GM10266 (cell line): ENCODE measurements at regions not wholly inside any gene's neighbourhood (a gene's known extent, or its start where the extent isn't known, plus 50 kb on each side); places are given as distances from the start of the nearest gene placed in this dataset.
"Not testable (repeated sequence)": the region's sequence is repeated elsewhere in the genome, so short reads cannot be mapped to it uniquely, and the experiment has no call there.

Experiments used
- DNase-seq: peaks from one replicate; pipeline ENCODE4 v3.0.0; 2012; ENCODE audit errors: extremely low spot score
- TF ChIP-seq, protein P1 (sequence below): IDR thresholded peaks from 2 replicates; pipeline ENCODE4 v1.5.1; 2012; ENCODE audit warnings: mild to moderate bottlenecking, low read depth; ENCODE audit not compliant: control insufficient read depth, insufficient read depth; ENCODE audit errors: missing control alignments

DNA sequence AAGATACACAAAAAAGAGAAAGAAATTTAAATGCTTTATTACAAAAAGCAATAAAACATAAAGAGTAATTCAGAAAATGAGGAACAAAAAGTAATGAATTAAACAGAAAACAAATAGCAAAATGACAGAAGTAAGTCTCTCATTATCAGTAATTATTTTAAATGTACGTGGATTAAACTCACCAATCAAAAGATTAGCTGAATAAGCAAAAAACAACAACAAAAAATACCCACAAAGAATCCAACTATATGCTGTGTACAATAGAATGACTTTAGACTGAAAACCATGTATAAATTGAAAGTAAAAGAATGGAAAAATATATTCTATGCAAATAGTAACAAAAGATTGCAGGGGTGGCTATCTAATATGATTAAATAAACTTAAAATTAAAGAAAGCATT lies 1006.8 kb downstream of the SLC16A7 start:
- TF ChIP-seq, protein P1, sequence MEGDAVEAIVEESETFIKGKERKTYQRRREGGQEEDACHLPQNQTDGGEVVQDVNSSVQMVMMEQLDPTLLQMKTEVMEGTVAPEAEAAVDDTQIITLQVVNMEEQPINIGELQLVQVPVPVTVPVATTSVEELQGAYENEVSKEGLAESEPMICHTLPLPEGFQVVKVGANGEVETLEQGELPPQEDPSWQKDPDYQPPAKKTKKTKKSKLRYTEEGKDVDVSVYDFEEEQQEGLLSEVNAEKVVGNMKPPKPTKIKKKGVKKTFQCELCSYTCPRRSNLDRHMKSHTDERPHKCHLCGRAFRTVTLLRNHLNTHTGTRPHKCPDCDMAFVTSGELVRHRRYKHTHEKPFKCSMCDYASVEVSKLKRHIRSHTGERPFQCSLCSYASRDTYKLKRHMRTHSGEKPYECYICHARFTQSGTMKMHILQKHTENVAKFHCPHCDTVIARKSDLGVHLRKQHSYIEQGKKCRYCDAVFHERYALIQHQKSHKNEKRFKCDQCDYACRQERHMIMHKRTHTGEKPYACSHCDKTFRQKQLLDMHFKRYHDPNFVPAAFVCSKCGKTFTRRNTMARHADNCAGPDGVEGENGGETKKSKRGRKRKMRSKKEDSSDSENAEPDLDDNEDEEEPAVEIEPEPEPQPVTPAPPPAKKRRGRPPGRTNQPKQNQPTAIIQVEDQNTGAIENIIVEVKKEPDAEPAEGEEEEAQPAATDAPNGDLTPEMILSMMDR = no peak
- no peak for DNase-seq

DNA sequence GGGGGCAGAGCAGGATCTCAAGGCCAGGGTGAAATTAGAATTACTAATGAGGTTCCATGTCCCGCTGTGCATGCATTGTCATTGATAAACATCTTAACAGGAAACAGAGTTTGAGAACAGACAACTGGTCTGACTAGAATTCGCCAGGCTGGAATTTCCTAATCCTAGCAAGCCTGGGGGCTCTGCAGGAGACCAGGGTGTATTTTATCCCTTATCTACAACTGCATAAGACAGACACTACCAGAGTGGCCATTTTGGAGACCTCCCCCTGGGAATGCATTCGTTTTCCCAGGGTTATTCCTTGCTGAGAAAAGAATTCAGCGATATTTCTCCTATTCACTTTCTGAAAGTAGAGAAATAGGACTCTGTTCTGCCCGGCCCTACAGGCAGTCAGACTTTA lies 1007.6 kb downstream of the SLC16A7 start:
- DNase-seq = not testable (repeated sequence)

DNA sequence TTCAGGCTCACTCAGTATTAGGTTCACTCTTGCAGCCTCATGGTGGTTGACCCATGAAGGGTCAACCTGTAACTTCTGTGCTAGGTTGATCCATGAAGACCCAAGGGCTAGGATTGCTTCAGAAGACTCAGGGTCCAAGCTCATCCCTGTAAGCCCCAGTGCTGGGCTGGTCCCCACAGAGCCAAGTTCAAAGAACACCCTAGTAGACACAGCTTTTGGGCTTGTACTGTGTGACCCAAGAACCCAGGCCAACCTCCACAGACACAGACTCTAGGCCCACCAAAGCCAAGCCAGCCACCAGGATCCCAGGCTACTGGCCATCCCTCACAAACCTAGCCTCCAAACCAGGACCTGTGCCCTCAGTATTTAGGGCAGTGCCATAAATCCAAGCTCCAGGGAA lies 1020.6 kb downstream of the SLC16A7 start:
- TF ChIP-seq, protein P1 = no peak
- no peak for DNase-seq

DNA sequence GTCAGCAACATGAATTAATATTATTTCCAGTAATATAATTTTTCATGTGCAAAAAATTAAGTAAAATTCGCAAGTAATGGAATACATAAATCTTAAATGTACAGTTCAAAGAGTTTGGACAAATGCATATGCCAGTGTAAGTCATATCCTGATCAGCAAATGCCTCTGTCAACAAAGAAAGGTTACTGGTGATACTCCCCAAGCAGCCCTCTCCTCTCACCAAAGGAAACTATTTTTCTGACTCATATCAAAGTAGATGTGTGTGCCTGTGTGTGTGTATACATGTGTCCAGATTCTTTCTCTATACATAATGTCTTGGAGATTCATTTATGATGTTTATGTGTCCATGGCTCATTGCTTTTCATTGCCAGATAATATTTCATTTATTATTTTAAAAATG lies 1035.0 kb downstream of the SLC16A7 start:
- TF ChIP-seq, protein P1 = no peak

DNA sequence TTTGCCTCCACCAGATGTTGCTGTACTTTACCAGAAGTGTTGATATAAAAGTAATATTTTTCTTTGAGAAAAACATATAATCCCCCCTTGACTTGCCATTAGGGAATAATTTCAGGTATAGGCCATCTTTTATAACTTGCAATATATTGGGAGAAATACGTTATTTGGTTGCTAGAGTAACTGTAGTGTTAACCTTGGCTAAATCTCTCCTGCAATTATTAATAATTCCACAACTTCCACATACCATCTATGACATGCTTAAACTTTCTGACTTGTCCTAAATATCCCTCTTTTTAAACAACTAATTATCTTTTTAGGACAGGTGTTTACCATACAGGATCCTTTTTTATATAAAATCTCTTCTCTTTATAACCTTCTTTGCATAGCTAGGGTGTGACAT lies 1048.2 kb downstream of the SLC16A7 start:
- no peak for DNase-seq
- TF ChIP-seq, protein P1 = no peak

More for the DNA sequence above, 1035.0 kb downstream of the SLC16A7 start:
- DNase-seq = no peak

DNA sequence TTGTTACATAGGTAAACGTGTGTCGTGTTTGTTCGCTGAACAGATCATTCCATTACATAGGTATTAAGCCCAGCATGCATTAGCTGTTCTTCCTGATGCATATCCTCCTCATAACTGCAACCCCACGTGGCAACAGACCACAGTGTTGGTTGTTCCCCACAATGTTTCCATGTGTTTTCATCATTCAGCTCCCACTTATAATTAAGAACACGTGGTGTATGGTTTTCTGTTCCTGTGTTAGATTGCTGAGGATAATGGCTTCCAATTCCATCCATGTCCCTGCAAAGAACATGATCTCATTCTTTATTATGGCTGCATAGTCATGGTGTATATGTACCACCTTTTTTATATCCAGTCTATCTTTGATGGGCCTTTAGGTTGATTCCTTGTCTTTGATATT lies 1071.1 kb downstream of the SLC16A7 start:
- TF ChIP-seq, protein P1 = no peak
- DNase-seq = no peak

DNA sequence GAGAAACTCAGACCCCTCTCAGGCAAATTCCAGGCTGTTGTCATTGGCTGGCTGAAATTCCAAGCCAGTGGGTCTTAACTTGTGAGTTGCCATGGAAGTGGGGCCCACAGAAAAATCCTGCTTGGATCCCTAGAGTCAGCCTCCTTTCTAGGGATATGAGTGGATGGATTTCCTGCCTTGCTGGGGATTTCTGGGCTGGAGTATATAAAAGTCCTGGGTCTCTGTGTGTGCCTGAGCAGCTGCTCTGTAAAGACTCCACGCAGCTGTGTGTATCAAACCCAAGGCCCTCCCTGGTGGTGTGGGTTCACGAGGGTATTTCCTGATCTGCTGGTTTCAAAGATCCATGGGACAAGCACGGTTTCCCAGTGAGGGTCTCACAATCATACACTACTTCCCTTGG lies 1077.1 kb downstream of the SLC16A7 start:
- TF ChIP-seq, protein P1 = no peak
- DNase-seq = no peak

DNA sequence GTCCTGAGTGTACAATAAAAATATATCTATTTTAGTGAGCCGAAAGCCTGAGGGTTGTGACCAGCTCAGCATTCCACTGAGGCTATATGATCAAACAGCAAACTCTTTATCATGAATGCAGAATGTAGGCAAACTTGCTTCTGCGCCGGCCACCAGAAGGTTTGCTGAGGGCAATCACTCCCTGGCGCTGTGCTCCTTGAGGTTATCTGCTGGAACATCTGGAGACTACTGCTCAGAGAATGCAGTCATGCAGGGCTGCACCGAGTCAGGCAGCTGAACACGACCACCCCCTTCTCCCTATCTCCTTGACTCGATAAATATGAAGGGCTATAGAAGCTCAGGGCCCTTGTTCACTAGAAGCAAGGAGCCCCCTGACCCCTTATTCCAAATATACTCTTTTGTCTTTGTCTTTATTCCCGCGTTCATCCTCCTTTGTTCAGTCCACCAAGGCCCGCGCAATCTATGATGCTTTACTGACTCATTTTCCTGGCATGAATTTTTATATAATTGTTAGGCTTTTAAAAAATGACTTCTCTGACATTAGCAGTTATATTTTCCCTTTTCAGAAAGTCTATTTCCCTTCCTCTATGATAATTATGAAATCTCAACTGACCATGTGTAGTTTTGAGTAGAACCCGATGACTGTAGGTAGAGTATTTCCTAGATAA lies 1089.3 kb downstream of the SLC16A7 start:
- TF ChIP-seq, protein P1 = no peak

More for the DNA sequence above, 1089.3 kb downstream of the SLC16A7 start:
- no peak for DNase-seq
